Activated CD8-positive, alpha-beta T cell treated with anti-CD3 and anti-CD28 coated beads for 36 hours (primary cell): ENCODE measurements at regions not wholly inside any gene's neighbourhood (a gene's known extent, or its start where the extent isn't known, plus 50 kb on each side); places are given as distances from the start of the nearest gene placed in this dataset.

Experiments
- ATAC-seq: fragments of 200-7000 bp; cut with Tn5 transposase; one replicate; pipeline ENCODE4 v1.10.0; 2021; ENCODE audit warnings: mild to moderate bottlenecking, moderate library complexity
- CTCF ChIA-PET: fragments of 350-600 bp; sonication (Branson Sonifier 250); formaldehyde crosslinking; loops from one replicate; lab custom pipeline; 2021; ENCODE audit warnings: antibody characterized with exemption; lab: Charles Lee
- POLR2A ChIA-PET: fragments of 350-600 bp; sonication (Branson Sonifier 250); formaldehyde crosslinking; loops from one replicate; lab custom pipeline; 2021; ENCODE audit warnings: antibody characterized with exemption; lab: Charles Lee
- DNase-seq: peaks from one replicate; pipeline ENCODE4 v3.0.0-alpha.2; 2020
- H3K27ac Mint-ChIP-seq: one replicate; pipeline ENCODE4 v1.8.0; 2021; ENCODE audit warnings: mild to moderate bottlenecking, mixed read lengths
- H3K27me3 Mint-ChIP-seq: one replicate; pipeline ENCODE4 v1.8.0; 2021; ENCODE audit warnings: mixed read lengths
- H3K36me3 Mint-ChIP-seq: one replicate; pipeline ENCODE4 v1.8.0; 2021; ENCODE audit warnings: low read depth, mixed read lengths
- H3K4me1 Mint-ChIP-seq: one replicate; pipeline ENCODE4 v1.8.0; 2021; ENCODE audit warnings: low read depth, mixed read lengths
- H3K4me3 Mint-ChIP-seq: one replicate; pipeline ENCODE4 v1.8.0; 2021; ENCODE audit warnings: mild to moderate bottlenecking, moderate library complexity, mixed read lengths
- H3K9me3 Mint-ChIP-seq: one replicate; pipeline ENCODE4 v1.8.0; 2021; ENCODE audit warnings: mixed read lengths
- CTCF ChIP-seq: fragments of 200-600 bp; IDR thresholded peaks from one replicate; pipeline ENCODE4 v1.8.0; 2022; ENCODE audit warnings: antibody characterized with exemption, mild to moderate bottlenecking
- intact Hi-C: fragments of 100-400 bp; cut with micrococcal nuclease; formaldehyde crosslinking; loops from one replicate; pipeline ENCODE4 v1.10.0; 2022

GRCh38 chr3:188949456-188949855 lies 222.3 kb upstream of the TPRG1 start:
- H3K36me3 Mint-ChIP-seq = no peaks in the 10 kb centered on the region
- no peak for TF ChIP-seq CTCF
- H3K4me1 Mint-ChIP-seq = peaks cover 29% of the 10 kb centered on the region
- CTCF ChIA-PET = no interaction called here
- intact Hi-C loops = no loop called here
- no peak overlapping the region for H3K4me3 Mint-ChIP-seq
- ATAC-seq (no peak), DNase-seq (no peak)
- no peak overlapping the region for H3K27ac Mint-ChIP-seq
- POLR2A ChIA-PET = no interaction called here
- peaks cover 12% of the 10 kb centered on the region for H3K27me3 Mint-ChIP-seq
- H3K9me3 Mint-ChIP-seq = no peaks in the 10 kb centered on the region

GRCh38 chr3:188949996-188950395 lies 221.8 kb upstream of the TPRG1 start:
- ATAC-seq = no peak
- H3K36me3 Mint-ChIP-seq = no peaks in the 10 kb centered on the region
- intact Hi-C loops = loop anchor here (5.0 to 10.0 kb wide), 2 partner anchors 118 to 615 kb away; no protein-coding TSS in a partner anchor
- H3K4me1 Mint-ChIP-seq = peaks cover 32% of the 10 kb centered on the region
- no peak for TF ChIP-seq CTCF
- peaks cover 11% of the 10 kb centered on the region for H3K27me3 Mint-ChIP-seq
- H3K4me3 Mint-ChIP-seq = no peak overlapping the region
- DNase-seq = no peak
- POLR2A ChIA-PET = no interaction called here
- H3K27ac Mint-ChIP-seq = no peak overlapping the region
- no peaks in the 10 kb centered on the region for H3K9me3 Mint-ChIP-seq
- CTCF ChIA-PET = interaction anchor here (3.0 to 11.7 kb wide), 2 partner anchors 1203 to 1212 kb away, joined by 11 to 346 read pairs; no protein-coding TSS in a partner anchor

- intact Hi-C loops = loop anchor here (5.0 to 10.0 kb wide), 2 partner anchors 119 to 616 kb away; no protein-coding TSS in a partner anchor
- ChIA-PET POLR2A (interaction anchor here (0.6 to 0.8 kb wide), 2 partner anchors 37 to 1207 kb away, joined by 3 read pairs; no protein-coding TSS in a partner anchor), CTCF (interaction anchor here (1.9 to 11.7 kb wide), 4 partner anchors 91 to 1213 kb away, joined by 8 to 346 read pairs (median 26); no protein-coding TSS in a partner anchor)
- Mint-ChIP-seq H3K4me3 (no peak overlapping the region), H3K36me3 (no peaks in the 10 kb centered on the region), H3K9me3 (no peaks in the 10 kb centered on the region), H3K27me3 (peaks cover 7% of the 10 kb centered on the region), H3K27ac (peak overlapping the region; percentile 65), H3K4me1 (peaks cover 35% of the 10 kb centered on the region)
- no peak for TF ChIP-seq CTCF
- peak; percentile 75 for DNase-seq
- ATAC-seq = peak; percentile 88
These were observed 220.8 kb upstream of the TPRG1 start for GRCh38 chr3:188950832-188951489.

- no peak overlapping the region for H3K4me3 Mint-ChIP-seq
- ChIA-PET POLR2A (interaction anchor here (1.4 kb wide), 1 partner anchor 37 kb away, joined by 5 read pairs; no protein-coding TSS in a partner anchor), CTCF (interaction anchor here (0.7 to 11.7 kb wide), 6 partner anchors 88 to 1214 kb away, joined by 3 to 346 read pairs (median 10); no protein-coding TSS in a partner anchor)
- no peaks in the 10 kb centered on the region for H3K36me3 Mint-ChIP-seq
- no peak for ATAC-seq
- H3K9me3 Mint-ChIP-seq = no peaks in the 10 kb centered on the region
- no peak overlapping the region for H3K27ac Mint-ChIP-seq
- intact Hi-C loops = loop anchor here (5.0 to 10.0 kb wide), 2 partner anchors 119 to 617 kb away; no protein-coding TSS in a partner anchor
- H3K4me1 Mint-ChIP-seq = peaks cover 39% of the 10 kb centered on the region
- DNase-seq = no peak
- no peak for TF ChIP-seq CTCF
- H3K27me3 Mint-ChIP-seq = peaks cover 5% of the 10 kb centered on the region
These were observed 220.0 kb upstream of the TPRG1 start for GRCh38 chr3:188951734-188952133.
